Body of pancreas (tissue), 4 donors: ENCODE measurements at regions not wholly inside any gene's neighbourhood (a gene's known extent, or its start where the extent isn't known, plus 50 kb on each side); places are given as distances from the start of the nearest gene placed in this dataset.

ENCODE experiments used
- CTCF ChIP-seq, 7 experiments: fragments of 450-650 bp in 4 of 7; fragments of 200-600 bp in 3 of 7; sonication (generic) in 3 of 7; IDR thresholded peaks; one replicate each; pipeline ENCODE4 v1.5.1; 2016 to 2019; ENCODE audit warnings: antibody characterized with exemption in 7 of 7
- POLR2A ChIP-seq, 3 donors: fragments of 450-650 bp; IDR thresholded peaks; one replicate each; pipeline ENCODE4 v1.6.1; 2016; ENCODE audit warnings: antibody characterized with exemption in 3 of 3, mild to moderate bottlenecking in 2 of 3

- TF ChIP-seq CTCF (IDR thresholded peaks at IDR 0.05) (no peak), POLR2A (IDR thresholded peaks at IDR 0.05) (no peak)
Observed at GRCh38 chr14:54339771-54340170, 57.0 kb upstream of the CDKN3 start.
